Non-pigmented ciliary epithelial cell (primary cell): ENCODE measurements at regions not wholly inside any gene's neighbourhood (a gene's known extent, or its start where the extent isn't known, plus 50 kb on each side); places are given as distances from the start of the nearest gene placed in this dataset.
"Not testable (repeated sequence)": the region's sequence is repeated elsewhere in the genome, so short reads cannot be mapped to it uniquely, and the experiment has no call there.

Experiments
- DNase-seq: peaks from one replicate; pipeline ENCODE4 v3.0.0-alpha.2; 2010; ENCODE audit warnings: low read depth

- DNase-seq, result no peak
Observed at GRCh38 chr2:14424478-14425390, 207.8 kb upstream of the LRATD1 start.

- no peak for DNase-seq
Observed at GRCh38 chr2:14425869-14426268, 206.6 kb upstream of the LRATD1 start.

DNA sequence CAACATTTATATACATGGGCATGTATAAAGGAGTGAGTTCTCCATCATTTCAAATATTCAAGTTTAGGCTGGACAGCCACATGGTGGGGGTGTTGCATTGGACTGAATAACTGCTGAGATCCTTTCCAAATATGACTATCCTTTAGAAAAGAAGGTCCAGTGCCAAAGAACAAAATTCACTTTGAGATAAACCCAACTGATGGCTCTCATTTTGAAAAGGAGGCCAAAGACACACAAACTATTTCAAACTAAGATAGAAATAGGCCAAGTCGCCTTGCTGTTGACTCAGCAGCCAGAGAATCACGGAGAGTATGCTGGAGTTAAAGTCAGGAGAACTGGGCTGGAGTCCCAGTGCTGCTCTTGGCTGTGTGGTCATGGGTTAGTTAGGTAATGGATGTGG, 204.5 kb upstream of the LRATD1 start:
- DNase-seq, result peak; percentile 41

DNA sequence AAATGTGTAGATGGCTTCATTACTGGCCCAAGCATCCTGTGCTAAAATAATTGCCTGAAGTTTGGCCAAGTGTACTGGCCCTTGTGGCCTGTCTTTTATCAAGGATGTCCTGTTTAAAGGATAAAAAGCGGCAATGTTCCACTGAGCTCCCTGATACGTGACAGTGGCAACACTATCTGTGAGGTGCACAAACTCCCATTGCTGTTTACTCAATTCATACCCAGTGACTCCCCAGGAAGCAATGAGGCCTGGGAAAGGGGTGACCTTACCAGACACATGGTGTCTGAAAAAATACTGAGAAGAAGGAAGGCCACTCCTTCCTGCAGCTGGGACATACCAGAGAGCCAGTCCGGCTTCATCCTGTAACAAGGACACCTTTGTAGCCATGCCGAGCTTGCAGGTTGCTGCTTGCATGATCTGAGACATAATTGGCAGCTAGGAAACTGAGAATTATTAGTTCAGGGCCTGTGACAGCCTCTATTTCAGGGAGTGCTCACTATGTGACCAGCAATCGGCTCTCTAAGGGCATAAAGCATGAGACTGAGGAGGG, 198.5 kb upstream of the LRATD1 start:
- no peak for DNase-seq

GRCh38 chr2:14445670-14446069, 186.8 kb upstream of the LRATD1 start:
- no peak for DNase-seq

GRCh38 chr2:14448340-14448739, 184.2 kb upstream of the LRATD1 start:
- DNase-seq, result no peak

DNA sequence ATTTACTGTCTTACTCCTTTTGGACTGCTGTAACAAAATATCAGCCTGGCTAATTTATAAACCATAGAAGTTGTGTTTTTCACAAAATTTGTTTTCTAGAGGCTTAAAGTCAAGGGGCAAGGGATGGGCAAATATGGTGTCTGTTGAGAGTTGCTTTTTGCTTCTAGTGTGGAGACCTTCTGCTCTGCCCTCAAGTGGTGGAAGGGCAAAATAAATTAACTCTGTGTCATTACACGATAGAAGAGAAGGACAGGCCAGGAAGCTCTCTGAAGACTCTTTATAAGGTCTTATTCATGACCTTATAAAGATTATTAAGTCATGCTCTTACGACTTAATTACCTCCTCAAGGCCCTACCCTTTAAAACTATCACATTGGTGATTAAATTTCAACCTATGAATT, 181.2 kb upstream of the LRATD1 start:
- no peak for DNase-seq

- DNase-seq, result no peak
Observed at GRCh38 chr2:14454202-14454601, 178.3 kb upstream of the LRATD1 start.

GRCh38 chr2:14459786-14460325, 172.7 kb upstream of the LRATD1 start:
- no peak for DNase-seq

DNA sequence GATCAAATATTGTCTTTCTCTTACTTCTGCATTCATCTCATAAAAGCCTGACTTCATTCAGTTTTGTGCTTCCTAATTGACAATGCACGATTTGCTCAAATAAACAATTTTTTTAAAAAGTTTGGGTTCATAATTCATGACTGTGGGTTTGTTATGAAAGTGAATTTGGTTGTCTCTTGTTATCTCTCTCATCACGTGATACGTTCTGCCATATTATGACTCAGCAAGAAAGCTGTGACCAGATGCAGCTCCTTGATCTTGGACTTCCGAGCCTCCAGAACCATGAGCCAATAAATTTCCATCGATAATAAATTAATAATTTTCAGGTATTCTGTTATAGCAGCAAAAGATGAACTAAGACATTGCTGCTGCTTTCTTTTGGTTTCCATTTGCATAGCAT, 156.5 kb upstream of the LRATD1 start:
- DNase-seq, result no peak

DNA sequence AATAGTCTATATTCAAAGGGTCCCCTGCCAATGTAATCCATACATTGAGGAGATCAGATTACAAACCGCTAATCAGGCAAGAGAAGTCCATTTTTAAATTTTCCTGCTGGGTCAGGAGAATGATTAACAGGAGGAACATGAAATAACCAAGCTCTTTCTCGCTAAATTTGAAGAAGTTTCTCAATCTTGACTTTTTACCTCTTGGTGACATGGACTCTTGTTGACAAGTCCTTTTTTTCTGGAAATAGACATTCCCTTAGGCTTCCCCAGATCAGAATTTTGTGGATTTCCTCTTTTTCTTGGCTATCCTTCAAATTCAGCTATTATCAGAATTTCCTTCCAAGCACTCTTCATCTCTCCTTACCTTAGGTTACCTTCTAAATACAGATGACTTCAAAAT, 153.0 kb upstream of the LRATD1 start:
- no peak for DNase-seq

- no peak for DNase-seq
Observed at GRCh38 chr2:14480120-14480519, 152.4 kb upstream of the LRATD1 start.

- DNase-seq, result no peak
Observed at GRCh38 chr2:14480906-14481305, 151.6 kb upstream of the LRATD1 start.

DNA sequence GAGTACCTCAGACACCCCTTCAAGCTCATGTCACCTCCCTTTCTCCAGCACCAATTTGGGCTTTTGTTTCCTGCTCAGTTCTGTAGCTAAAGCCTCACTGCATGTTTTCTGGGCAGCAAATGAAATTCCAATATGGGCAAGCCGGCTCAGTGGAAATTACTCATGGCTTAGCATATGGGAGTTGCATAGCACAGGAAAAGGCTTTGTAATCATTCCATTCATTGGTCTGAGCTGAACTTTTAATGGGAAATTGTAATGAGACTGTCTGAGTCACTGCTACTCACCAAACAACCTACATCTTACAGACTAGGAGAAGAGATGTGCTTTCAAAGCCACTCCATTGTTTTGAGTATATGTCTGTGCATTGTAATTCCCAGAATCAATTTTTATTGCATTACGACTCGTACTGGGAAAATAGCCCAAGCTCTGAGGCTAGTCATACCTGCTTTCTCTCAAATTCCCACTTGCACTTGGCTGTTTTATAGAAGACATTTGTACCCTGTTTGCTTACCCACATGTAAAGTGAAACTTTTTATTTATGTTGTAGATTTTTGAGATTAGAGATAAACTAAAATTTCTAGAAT, 139.5 kb upstream of the LRATD1 start:
- peak; percentile 76 for DNase-seq

GRCh38 chr2:14494759-14495158, 137.8 kb upstream of the LRATD1 start:
- DNase-seq, result no peak

DNA sequence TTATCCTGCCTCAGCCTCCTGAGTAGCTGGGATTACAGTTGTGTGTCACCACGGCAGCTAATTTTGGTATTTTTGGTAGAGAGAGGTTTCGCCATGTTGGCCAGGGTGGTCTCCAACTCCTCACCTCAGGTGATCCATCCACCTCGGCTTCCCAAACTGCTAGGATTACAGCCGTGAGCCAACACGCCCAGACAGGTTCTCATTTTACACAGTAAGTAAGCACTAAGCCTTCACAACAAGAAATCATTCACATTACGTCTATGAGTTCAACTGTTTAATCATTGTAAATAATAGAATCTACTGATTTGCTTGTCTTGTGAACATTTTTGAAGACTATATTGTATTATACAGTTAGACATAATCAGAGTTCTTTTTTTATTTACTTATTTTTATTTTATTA, 131.5 kb upstream of the LRATD1 start:
- DNase-seq, result no peak

DNA sequence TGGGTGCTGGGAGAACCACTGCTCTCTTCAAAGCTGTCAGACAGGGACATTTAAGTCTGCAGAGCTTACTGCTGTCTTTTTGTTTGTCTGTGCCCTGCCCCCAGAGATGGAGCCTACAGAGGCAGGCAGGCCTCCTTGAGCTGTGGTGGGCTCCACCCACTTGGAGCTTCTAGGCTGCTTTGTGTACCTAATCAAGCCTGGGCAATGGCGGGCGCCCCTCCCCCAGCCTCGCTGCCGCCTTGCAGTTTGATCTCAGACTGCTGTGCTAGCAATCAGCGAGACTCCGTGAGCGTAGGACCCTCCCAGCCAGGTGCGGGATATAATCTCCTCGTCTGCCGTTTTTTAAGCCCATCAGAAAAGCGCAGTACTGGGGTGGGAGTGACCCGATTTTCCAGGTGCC, 125.6 kb upstream of the LRATD1 start:
- not testable (repeated sequence) for DNase-seq

DNA sequence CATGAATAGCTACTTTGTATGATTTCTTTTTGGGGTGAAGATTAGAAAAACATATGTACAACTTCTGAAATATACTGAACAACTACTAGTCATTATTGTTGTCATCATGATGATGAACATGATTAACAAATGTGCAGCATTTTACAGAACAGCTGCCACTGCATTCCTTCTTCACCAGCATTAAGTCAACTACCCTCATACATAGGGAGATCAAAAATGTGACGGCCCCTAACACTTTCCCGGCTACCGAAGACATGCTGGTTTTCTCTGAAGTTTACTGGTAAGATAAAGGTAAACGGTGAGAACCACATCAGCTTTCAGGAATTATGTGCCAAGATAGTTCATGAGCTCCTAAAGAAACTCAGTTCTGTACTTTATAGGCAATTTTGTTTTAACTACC, 121.0 kb upstream of the LRATD1 start:
- DNase-seq, result no peak

DNA sequence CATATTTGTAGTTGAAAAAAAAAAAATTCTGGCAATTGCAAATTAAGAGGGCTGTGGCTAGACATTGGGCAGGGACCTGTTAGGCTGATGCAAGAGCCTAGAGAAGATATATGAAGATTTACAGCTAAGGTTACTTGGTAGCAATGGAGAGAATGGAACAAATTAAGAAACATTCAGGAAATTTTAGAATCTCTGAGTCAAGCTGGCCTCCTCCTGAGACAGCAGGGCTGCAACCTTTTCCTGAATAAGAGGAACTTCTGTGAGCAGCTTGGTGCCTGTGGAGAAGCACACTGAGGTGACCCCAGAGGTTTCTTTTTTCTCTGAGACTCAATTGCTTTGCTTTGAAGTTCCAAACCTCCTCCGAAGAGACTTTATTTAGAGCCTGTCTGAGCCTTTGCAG, 118.6 kb upstream of the LRATD1 start:
- DNase-seq, result no peak

DNA sequence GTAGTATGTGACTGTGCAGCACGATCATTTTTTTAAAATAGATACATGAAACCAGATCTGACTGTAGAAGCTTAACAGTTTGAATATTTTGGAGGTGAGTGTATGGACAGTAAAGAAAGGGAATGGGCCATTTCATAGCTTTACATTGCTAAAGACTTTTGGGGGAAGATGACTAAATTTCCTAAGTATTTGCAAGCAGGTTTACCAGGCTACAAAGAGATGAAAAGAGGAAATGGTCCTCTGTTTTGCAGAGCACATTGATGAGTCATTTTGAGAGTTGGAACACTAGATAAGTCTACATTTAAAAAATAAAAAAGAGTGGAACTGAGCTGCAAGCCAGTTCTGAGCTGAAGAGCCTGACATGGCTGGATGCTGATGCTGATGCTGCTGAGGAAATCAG, 115.7 kb upstream of the LRATD1 start:
- peak; percentile 94 for DNase-seq

GRCh38 chr2:14517731-14518130, 114.8 kb upstream of the LRATD1 start:
- no peak for DNase-seq

GRCh38 chr2:14520385-14520945, 112.1 kb upstream of the LRATD1 start:
- no peak for DNase-seq
